Esophagus squamous epithelium (tissue), 4 donors: ENCODE measurements at regions not wholly inside any gene's neighbourhood (a gene's known extent, or its start where the extent isn't known, plus 50 kb on each side); places are given as distances from the start of the nearest gene placed in this dataset.

Source experiments
- POLR2A ChIP-seq, 4 donors: fragments of 450-650 bp; IDR thresholded peaks; one replicate each; pipeline ENCODE4 v1.6.1; 2017; ENCODE audit warnings: antibody characterized with exemption in 4 of 4, mild to moderate bottlenecking in 4 of 4, moderate library complexity in 3 of 4
- TF ChIP-seq, protein P1 (sequence below), 6 experiments: fragments of 450-650 bp in 4 of 6; fragments of 200-600 bp in 2 of 6; sonication (generic) in 2 of 6; IDR thresholded peaks; one replicate each; pipeline ENCODE4 v1.5.1; 2016 to 2019; ENCODE audit warnings: antibody characterized with exemption in 6 of 6, mild to moderate bottlenecking in 4 of 6, moderate library complexity in 4 of 6

DNA sequence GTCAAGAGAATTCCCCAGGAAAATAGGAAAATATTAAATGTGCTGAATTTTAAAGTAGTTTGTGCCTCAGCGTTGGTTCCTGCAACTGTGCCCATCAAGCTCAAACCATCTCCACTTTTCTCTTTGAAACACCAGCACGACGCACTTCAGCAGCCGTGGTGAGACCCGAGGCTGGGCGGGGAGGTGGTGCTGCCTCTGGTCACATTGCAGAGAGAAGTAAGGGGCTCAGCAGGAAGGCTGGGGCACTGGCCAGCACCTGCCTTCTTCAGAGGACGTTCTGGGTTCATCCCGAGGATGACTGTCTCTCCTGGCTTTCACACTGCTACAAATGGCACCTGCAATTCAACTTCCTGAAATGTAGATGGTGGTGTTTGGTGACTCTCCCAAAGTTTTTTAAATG, 323.7 kb upstream of the SALL3 start:
- TF ChIP-seq, protein P1, sequence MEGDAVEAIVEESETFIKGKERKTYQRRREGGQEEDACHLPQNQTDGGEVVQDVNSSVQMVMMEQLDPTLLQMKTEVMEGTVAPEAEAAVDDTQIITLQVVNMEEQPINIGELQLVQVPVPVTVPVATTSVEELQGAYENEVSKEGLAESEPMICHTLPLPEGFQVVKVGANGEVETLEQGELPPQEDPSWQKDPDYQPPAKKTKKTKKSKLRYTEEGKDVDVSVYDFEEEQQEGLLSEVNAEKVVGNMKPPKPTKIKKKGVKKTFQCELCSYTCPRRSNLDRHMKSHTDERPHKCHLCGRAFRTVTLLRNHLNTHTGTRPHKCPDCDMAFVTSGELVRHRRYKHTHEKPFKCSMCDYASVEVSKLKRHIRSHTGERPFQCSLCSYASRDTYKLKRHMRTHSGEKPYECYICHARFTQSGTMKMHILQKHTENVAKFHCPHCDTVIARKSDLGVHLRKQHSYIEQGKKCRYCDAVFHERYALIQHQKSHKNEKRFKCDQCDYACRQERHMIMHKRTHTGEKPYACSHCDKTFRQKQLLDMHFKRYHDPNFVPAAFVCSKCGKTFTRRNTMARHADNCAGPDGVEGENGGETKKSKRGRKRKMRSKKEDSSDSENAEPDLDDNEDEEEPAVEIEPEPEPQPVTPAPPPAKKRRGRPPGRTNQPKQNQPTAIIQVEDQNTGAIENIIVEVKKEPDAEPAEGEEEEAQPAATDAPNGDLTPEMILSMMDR (IDR thresholded peaks at IDR 0.05), result no peak
- no peak for TF ChIP-seq POLR2A (IDR thresholded peaks at IDR 0.05)
